Adrenal gland (tissue), 9 donors: ENCODE measurements at regions not wholly inside any gene's neighbourhood (a gene's known extent, or its start where the extent isn't known, plus 50 kb on each side); places are given as distances from the start of the nearest gene placed in this dataset.

Experiments
- DNase-seq, 7 donors: peaks; one replicate each; pipeline ENCODE4 v3.0.0-alpha.2; 2019 to 2020
- H3K27ac ChIP-seq, 5 donors: fragments of 200-600 bp; sonication (generic) in 4 of 5; 1 replicate in 3 of 5; 2 replicates in 2 of 5; pipeline versions ENCODE4 v1.5.1 to v1.8.0; 2016 to 2020; ENCODE audit warnings: mild to moderate bottlenecking in 1 of 5
- H3K27me3 ChIP-seq: fragments of 200-600 bp; 2 replicates; pipeline ENCODE4 v1.8.0; 2021
- H3K36me3 ChIP-seq, 2 donors: fragments of 200-600 bp; replicated peaks in 1 of 2; 1 replicate in 1 of 2; 2 replicates in 1 of 2; pipeline versions ENCODE4 v1.5.1 to v1.8.0; 2018 to 2022
- H3K4me1 ChIP-seq, 2 donors: fragments of 200-600 bp; replicated peaks in 1 of 2; 1 replicate in 1 of 2; 2 replicates in 1 of 2; pipeline versions ENCODE4 v1.5.1 to v1.8.0; 2018 to 2021
- H3K4me3 ChIP-seq, 4 donors: fragments of 200-600 bp; sonication (generic) in 3 of 4; one replicate each; pipeline ENCODE4 v1.5.1; 2016 to 2018
- H3K9me3 ChIP-seq, 3 donors: fragments of 200-600 bp; sonication (generic) in 1 of 3; replicated peaks in 1 of 3; 1 replicate in 2 of 3; 2 replicates in 1 of 3; pipeline versions ENCODE4 v1.5.1 to v1.8.0; 2016 to 2021
- CTCF ChIP-seq, 6 experiments: fragments of 450-650 bp in 4 of 6; fragments of 200-600 bp in 2 of 6; sonication (generic) in 1 of 6; IDR thresholded peaks; 1 replicate in 5 of 6; 2 replicates in 1 of 6; pipeline versions ENCODE4 v1.5.1 to v1.8.0; 2016 to 2021; ENCODE audit warnings: antibody characterized with exemption in 6 of 6, mild to moderate bottlenecking in 2 of 6, moderate library complexity in 1 of 6
- POLR2A ChIP-seq, 2 donors: fragments of 450-650 bp; IDR thresholded peaks; one replicate each; pipeline ENCODE4 v1.6.1; 2017; ENCODE audit warnings: antibody characterized with exemption in 2 of 2, mild to moderate bottlenecking in 2 of 2, moderate library complexity in 1 of 2
- WGBS, 4 donors: extraction: QIAGEN DNeasy Blood & Tissue Kit in 2 of 4; methylation state at CpG; one replicate each; pipeline versions ENCODE4 v1.1.5 to v1.1.7; 2013 to 2017; 5-methylcytosine and 5-hydroxymethylcytosine counted together
- intact Hi-C, 2 donors: fragments of 100-400 bp; cut with DNase I; formaldehyde crosslinking; loops; one replicate each; pipeline versions ENCODE4 v1.14.1 to v1.15.0; 2022 to 2023
- donor health status: healthy with polysubstance abuse.
- donor health status: Bipolar disorder and iron deficiency.
- donor health status: DM: yes; HTN: yes; CAD: no.
- donor health status: DM: no; HTN: no; CAD: no.
- donor health status: DM: no; HTN: no; CAD: no.

GRCh38 chr18:78564030-78564429 is 415.6 kb upstream of the SALL3 start:
- no peak for TF ChIP-seq POLR2A (IDR thresholded peaks at IDR 0.05)
- TF ChIP-seq CTCF (IDR thresholded peaks at IDR 0.05) = no peak
- WGBS, 4 donors = 60 to 74% (median 63%) methylated on average over 3 to 7 of the region's 7 CpGs
- intact Hi-C loops = no loop called here
- no peaks in the 10 kb centered on the region for H3K9me3 ChIP-seq
- H3K4me1 ChIP-seq = no peaks in the 10 kb centered on the region
- H3K36me3 ChIP-seq = no peaks in the 10 kb centered on the region
- DNase-seq = no peak
- no peak overlapping the region for H3K4me3 ChIP-seq
- no peaks in the 10 kb centered on the region for H3K27me3 ChIP-seq
- H3K27ac ChIP-seq = no peak overlapping the region

- Histone ChIP-seq H3K27me3 (no peaks in the 10 kb centered on the region), H3K4me1 (no peaks in the 10 kb centered on the region), H3K36me3 (no peaks in the 10 kb centered on the region), H3K27ac (no peak overlapping the region), H3K4me3 (no peak overlapping the region), H3K9me3 (no peaks in the 10 kb centered on the region)
- TF ChIP-seq CTCF (IDR thresholded peaks at IDR 0.05) = no peak
- TF ChIP-seq POLR2A (IDR thresholded peaks at IDR 0.05) = no peak
- intact Hi-C loops = no loop called here
- no peak for DNase-seq
- 47 to 73% (median 47%) methylated on average over 8 to 14 of the region's 14 CpGs for WGBS, 4 donors
Measured at GRCh38 chr18:78564518-78564917, 415.1 kb upstream of the SALL3 start.

GRCh38 chr18:78565240-78565639 is 414.4 kb upstream of the SALL3 start:
- WGBS, 4 donors = 63 to 86% (median 76%) methylated on average over 4 to 5 of the region's 5 CpGs
- Histone ChIP-seq H3K4me1 (no peaks in the 10 kb centered on the region), H3K4me3 (no peak overlapping the region), H3K27me3 (no peaks in the 10 kb centered on the region), H3K27ac (no peak overlapping the region), H3K36me3 (no peaks in the 10 kb centered on the region), H3K9me3 (no peaks in the 10 kb centered on the region)
- no peak for DNase-seq
- no peak for TF ChIP-seq POLR2A (IDR thresholded peaks at IDR 0.05)
- no peak for TF ChIP-seq CTCF (IDR thresholded peaks at IDR 0.05)
- intact Hi-C loops = no loop called here

GRCh38 chr18:78566065-78566464 is 413.6 kb upstream of the SALL3 start:
- Histone ChIP-seq H3K36me3 (no peaks in the 10 kb centered on the region), H3K27ac (no peak overlapping the region), H3K9me3 (no peaks in the 10 kb centered on the region), H3K4me1 (no peaks in the 10 kb centered on the region), H3K4me3 (no peak overlapping the region), H3K27me3 (no peaks in the 10 kb centered on the region)
- WGBS, 4 donors = 32 to 58% (median 43%) methylated on average over 1 of the region's 1 CpG
- DNase-seq = no peak
- intact Hi-C loops = no loop called here
- TF ChIP-seq POLR2A (IDR thresholded peaks at IDR 0.05) (no peak), CTCF (IDR thresholded peaks at IDR 0.05) (no peak)
